ENCODE measurements at regions not wholly inside any gene's neighbourhood (a gene's known extent, or its start where the extent isn't known, plus 50 kb on each side); places are given as distances from the start of the nearest gene placed in this dataset.

- no peak for TF ChIP-seq CTCF (IDR thresholded peaks at IDR 0.05)
- no peak for TF ChIP-seq POLR2AphosphoS5 (IDR thresholded peaks at IDR 0.05; ENCODE audit: low read depth, low read length)
- no peak for TF ChIP-seq SIN3A (IDR thresholded peaks at IDR 0.05; ENCODE audit: borderline replicate concordance, insufficient read depth, low read depth, low read length)
- no peak for TF ChIP-seq REST (IDR thresholded peaks at IDR 0.05; ENCODE audit: insufficient read depth in 1 of 2, low read depth in 2 of 2, low read length in 1 of 2)
- no peak for TF ChIP-seq TCF7L2 (IDR thresholded peaks at IDR 0.05; ENCODE audit: low read depth, low read length)
Observed at GRCh38 chr5:100647461-100648230, 112.5 kb downstream of the FAM174A start.
